ENCODE measurements at regions not wholly inside any gene's neighbourhood (a gene's known extent, or its start where the extent isn't known, plus 50 kb on each side); places are given as distances from the start of the nearest gene placed in this dataset.
"Not testable (repeated sequence)": the region's sequence is repeated elsewhere in the genome, so short reads cannot be mapped to it uniquely, and the experiment has no call there.

- Mint-ChIP-seq H3K27ac (no peak overlapping the region), H3K36me3 (ENCODE audit: low read depth) (no peaks in the 10 kb centered on the region), H3K9me3 (no peaks in the 10 kb centered on the region), H3K4me3 (no peak overlapping the region), H3K4me1 (peaks cover 6% of the 10 kb centered on the region), H3K27me3 (peaks cover 20% of the 10 kb centered on the region)
- no peak for ATAC-seq (replicated peaks)
Measured at GRCh38 chr20:17867131-17867925, 101.3 kb downstream of the SNX5 start.

GRCh38 chr20:17866234-17867001, 102.2 kb downstream of the SNX5 start:
- Mint-ChIP-seq H3K4me3 (no peak overlapping the region), H3K9me3 (no peaks in the 10 kb centered on the region), H3K27me3 (peaks cover 18% of the 10 kb centered on the region), H3K27ac (no peak overlapping the region), H3K36me3 (ENCODE audit: low read depth) (no peaks in the 10 kb centered on the region), H3K4me1 (no peaks in the 10 kb centered on the region)
- no peak for ATAC-seq (replicated peaks)

GRCh38 chr20:17863577-17864292, 104.9 kb downstream of the SNX5 start:
- H3K4me3 Mint-ChIP-seq, result no peak overlapping the region
- peaks cover 7% of the 10 kb centered on the region for H3K4me1 Mint-ChIP-seq
- no peak overlapping the region for H3K27ac Mint-ChIP-seq
- H3K27me3 Mint-ChIP-seq, result peaks cover 25% of the 10 kb centered on the region
- no peak for ATAC-seq (replicated peaks)
- H3K9me3 Mint-ChIP-seq, result no peaks in the 10 kb centered on the region
- H3K36me3 Mint-ChIP-seq (ENCODE audit: low read depth), result no peaks in the 10 kb centered on the region

GRCh38 chr20:17863209-17863576, 105.4 kb downstream of the SNX5 start:
- Mint-ChIP-seq H3K36me3 (ENCODE audit: low read depth) (no peaks in the 10 kb centered on the region), H3K27ac (no peak overlapping the region), H3K9me3 (no peaks in the 10 kb centered on the region), H3K27me3 (peaks cover 23% of the 10 kb centered on the region), H3K4me3 (no peak overlapping the region), H3K4me1 (peaks cover 7% of the 10 kb centered on the region)
- ATAC-seq (replicated peaks), result no peak

GRCh38 chr20:17862171-17862570, 106.4 kb downstream of the SNX5 start:
- peaks cover 7% of the 10 kb centered on the region for H3K4me1 Mint-ChIP-seq
- no peak overlapping the region for H3K27ac Mint-ChIP-seq
- peaks cover 18% of the 10 kb centered on the region for H3K27me3 Mint-ChIP-seq
- no peak for ATAC-seq (replicated peaks)
- no peaks in the 10 kb centered on the region for H3K9me3 Mint-ChIP-seq
- H3K4me3 Mint-ChIP-seq, result no peak overlapping the region
- no peaks in the 10 kb centered on the region for H3K36me3 Mint-ChIP-seq (ENCODE audit: low read depth)

- not testable (repeated sequence) for H3K4me1 Mint-ChIP-seq
Measured at GRCh38 chr20:17861620-17862019, 107.0 kb downstream of the SNX5 start.

GRCh38 chr20:17860301-17861197, 108.0 kb downstream of the SNX5 start:
- H3K27ac Mint-ChIP-seq, result no peak overlapping the region
- peaks cover 13% of the 10 kb centered on the region for H3K27me3 Mint-ChIP-seq
- H3K36me3 Mint-ChIP-seq (ENCODE audit: low read depth), result no peaks in the 10 kb centered on the region
- no peak for ATAC-seq (replicated peaks)
- peaks cover 15% of the 10 kb centered on the region for H3K4me1 Mint-ChIP-seq
- no peaks in the 10 kb centered on the region for H3K9me3 Mint-ChIP-seq
- no peak overlapping the region for H3K4me3 Mint-ChIP-seq

More at GRCh38 chr20:17861620-17862019, 107.0 kb downstream of the SNX5 start:
- not testable (repeated sequence) for ATAC-seq (replicated peaks); H3K36me3 Mint-ChIP-seq (ENCODE audit: low read depth); H3K9me3 Mint-ChIP-seq; H3K27ac Mint-ChIP-seq; H3K4me3 Mint-ChIP-seq
- peaks cover 17% of the 10 kb centered on the region for H3K27me3 Mint-ChIP-seq

GRCh38 chr20:17859616-17860232, 108.9 kb downstream of the SNX5 start:
- no peaks in the 10 kb centered on the region for H3K9me3 Mint-ChIP-seq
- peak; percentile 62 for ATAC-seq (replicated peaks)
- no peak overlapping the region for H3K27ac Mint-ChIP-seq
- peaks cover 15% of the 10 kb centered on the region for H3K4me1 Mint-ChIP-seq
- H3K36me3 Mint-ChIP-seq (ENCODE audit: low read depth), result no peaks in the 10 kb centered on the region
- peaks cover 13% of the 10 kb centered on the region for H3K27me3 Mint-ChIP-seq
- H3K4me3 Mint-ChIP-seq, result no peak overlapping the region

- peaks cover 13% of the 10 kb centered on the region for H3K27me3 Mint-ChIP-seq
Measured at GRCh38 chr20:17859002-17859615, 109.5 kb downstream of the SNX5 start.

GRCh38 chr20:17858450-17859001, 110.1 kb downstream of the SNX5 start:
- Mint-ChIP-seq H3K9me3 (no peaks in the 10 kb centered on the region), H3K36me3 (ENCODE audit: low read depth) (no peaks in the 10 kb centered on the region), H3K27me3 (peaks cover 13% of the 10 kb centered on the region), H3K4me3 (no peak overlapping the region), H3K27ac (no peak overlapping the region), H3K4me1 (peaks cover 15% of the 10 kb centered on the region)
- no peak for ATAC-seq (replicated peaks)

More at GRCh38 chr20:17859002-17859615, 109.5 kb downstream of the SNX5 start:
- Mint-ChIP-seq H3K9me3 (no peaks in the 10 kb centered on the region), H3K4me3 (no peak overlapping the region), H3K4me1 (peaks cover 15% of the 10 kb centered on the region), H3K36me3 (ENCODE audit: low read depth) (no peaks in the 10 kb centered on the region), H3K27ac (no peak overlapping the region)
- ATAC-seq (replicated peaks), result peak; percentile 65

- ATAC-seq (replicated peaks), result no peak
- H3K9me3 Mint-ChIP-seq, result no peaks in the 10 kb centered on the region
- peaks cover 15% of the 10 kb centered on the region for H3K4me1 Mint-ChIP-seq
- no peaks in the 10 kb centered on the region for H3K36me3 Mint-ChIP-seq (ENCODE audit: low read depth)
- no peak overlapping the region for H3K4me3 Mint-ChIP-seq
- H3K27ac Mint-ChIP-seq, result no peak overlapping the region
- peaks cover 13% of the 10 kb centered on the region for H3K27me3 Mint-ChIP-seq
Measured at GRCh38 chr20:17857639-17858449, 110.8 kb downstream of the SNX5 start.

- ATAC-seq (replicated peaks), result no peak
- Mint-ChIP-seq H3K9me3 (no peaks in the 10 kb centered on the region), H3K36me3 (ENCODE audit: low read depth) (no peaks in the 10 kb centered on the region), H3K27ac (no peak overlapping the region), H3K4me1 (peaks cover 15% of the 10 kb centered on the region), H3K4me3 (no peak overlapping the region), H3K27me3 (peaks cover 7% of the 10 kb centered on the region)
Measured at GRCh38 chr20:17856837-17857605, 111.6 kb downstream of the SNX5 start.

All from activated T-helper 17 cell treated with anti-CD3 and anti-CD28 coated beads, Interleukin-2, amount 50 U/mL, for 72 hours (primary cell).